ENCODE measurements at regions not wholly inside any gene's neighbourhood (a gene's known extent, or its start where the extent isn't known, plus 50 kb on each side); places are given as distances from the start of the nearest gene placed in this dataset.
"Not testable (repeated sequence)": the region's sequence is repeated elsewhere in the genome, so short reads cannot be mapped to it uniquely, and the experiment has no call there.

DNA sequence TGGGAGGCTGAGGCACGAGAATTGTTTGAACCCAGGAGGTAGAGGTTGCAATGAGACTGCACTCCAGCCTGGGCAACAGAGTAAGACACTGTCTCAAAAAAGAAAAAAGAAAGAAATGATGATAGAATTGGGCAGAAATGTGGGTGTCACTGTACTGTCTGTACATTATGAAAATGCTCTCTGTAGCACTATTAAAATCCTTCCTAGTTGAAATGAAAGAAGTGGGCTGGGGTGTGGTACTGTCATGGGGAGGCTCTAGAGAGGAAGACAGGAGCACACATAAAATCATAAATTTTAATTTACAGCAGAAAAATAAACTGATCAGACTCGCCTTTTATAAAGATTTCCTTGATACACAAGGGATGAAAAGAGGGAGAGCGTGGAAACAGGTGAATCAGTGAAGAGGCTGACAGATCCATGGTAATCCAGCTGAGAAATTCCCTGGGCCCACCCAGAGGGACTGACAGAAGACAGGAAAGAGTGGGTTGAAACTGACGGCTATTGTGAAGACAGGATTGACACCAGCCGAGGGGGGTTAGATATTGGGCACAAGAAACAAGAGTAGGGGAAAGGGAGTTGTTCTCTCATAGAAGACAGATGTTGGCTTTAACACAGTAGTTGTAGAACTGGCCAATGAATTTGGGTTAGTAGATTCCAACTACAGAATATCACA lies 96.4 kb upstream of the ATL2 start:
- DNase-seq: no peak
- Histone ChIP-seq H3K4me3 (ENCODE audit: insufficient read depth, low read depth, low read length) (no peak overlapping the region), H3K36me3 (replicated peaks; ENCODE audit: control insufficient read depth, insufficient read depth, low read length) (no peaks in the 10 kb centered on the region), H3K27me3 (ENCODE audit: control insufficient read depth, insufficient read depth, low read length) (no peaks in the 10 kb centered on the region)

DNA sequence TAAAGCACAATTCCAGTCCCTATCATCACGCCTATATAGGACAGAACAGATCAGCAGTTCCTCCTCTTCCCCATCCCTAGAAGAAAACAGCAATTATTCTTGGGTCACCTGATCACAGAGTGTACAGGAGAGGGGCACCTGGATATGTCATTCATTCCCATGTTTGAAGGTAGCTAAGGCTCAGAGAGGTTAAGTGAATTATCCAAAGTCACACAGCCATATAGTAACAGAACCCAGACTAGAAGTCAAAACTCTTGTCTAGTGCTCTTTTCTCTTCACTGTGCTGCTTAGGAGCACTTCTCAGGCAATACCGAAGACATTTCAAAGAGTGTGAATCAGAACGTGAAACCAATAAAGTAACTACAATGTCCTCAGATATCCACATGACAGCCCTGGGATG lies 93.0 kb upstream of the ATL2 start:
- Histone ChIP-seq H3K36me3 (replicated peaks; ENCODE audit: control insufficient read depth, insufficient read depth, low read length) (no peaks in the 10 kb centered on the region), H3K27me3 (ENCODE audit: control insufficient read depth, insufficient read depth, low read length) (no peaks in the 10 kb centered on the region), H3K4me3 (ENCODE audit: insufficient read depth, low read depth, low read length) (no peak overlapping the region)
- DNase-seq: no peak

DNA sequence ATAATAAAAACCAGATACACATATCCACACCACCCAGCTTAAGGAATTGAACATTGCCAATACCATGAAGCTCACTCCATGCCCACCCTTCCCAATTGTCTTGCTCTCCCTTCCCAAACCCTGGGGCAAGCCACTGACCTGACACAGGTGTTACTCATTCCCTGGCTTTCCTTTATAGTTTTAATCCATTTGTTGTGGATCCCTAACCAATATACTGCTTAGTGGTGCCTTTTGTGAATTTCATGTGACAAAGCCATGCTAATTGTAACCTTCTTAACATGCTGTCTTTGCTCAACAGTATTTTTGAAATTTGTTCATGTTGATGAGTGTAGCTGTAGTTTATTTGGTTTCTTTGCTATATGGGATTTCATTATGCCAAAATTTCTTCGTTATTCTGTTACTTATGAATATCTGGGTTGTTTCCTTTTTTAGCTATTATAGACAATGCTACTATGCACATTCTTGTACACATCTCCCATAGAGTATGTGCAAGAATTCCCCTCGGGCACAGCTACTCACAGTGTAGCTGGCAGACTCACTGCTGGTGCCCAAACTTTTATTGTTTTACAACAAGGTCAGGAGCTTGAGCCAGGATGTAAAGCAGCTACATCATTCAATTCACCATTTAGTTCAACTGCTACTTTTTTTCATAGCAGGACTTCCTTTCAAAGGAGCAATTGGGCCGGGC lies 90.8 kb upstream of the ATL2 start:
- DNase-seq: no peak

DNA sequence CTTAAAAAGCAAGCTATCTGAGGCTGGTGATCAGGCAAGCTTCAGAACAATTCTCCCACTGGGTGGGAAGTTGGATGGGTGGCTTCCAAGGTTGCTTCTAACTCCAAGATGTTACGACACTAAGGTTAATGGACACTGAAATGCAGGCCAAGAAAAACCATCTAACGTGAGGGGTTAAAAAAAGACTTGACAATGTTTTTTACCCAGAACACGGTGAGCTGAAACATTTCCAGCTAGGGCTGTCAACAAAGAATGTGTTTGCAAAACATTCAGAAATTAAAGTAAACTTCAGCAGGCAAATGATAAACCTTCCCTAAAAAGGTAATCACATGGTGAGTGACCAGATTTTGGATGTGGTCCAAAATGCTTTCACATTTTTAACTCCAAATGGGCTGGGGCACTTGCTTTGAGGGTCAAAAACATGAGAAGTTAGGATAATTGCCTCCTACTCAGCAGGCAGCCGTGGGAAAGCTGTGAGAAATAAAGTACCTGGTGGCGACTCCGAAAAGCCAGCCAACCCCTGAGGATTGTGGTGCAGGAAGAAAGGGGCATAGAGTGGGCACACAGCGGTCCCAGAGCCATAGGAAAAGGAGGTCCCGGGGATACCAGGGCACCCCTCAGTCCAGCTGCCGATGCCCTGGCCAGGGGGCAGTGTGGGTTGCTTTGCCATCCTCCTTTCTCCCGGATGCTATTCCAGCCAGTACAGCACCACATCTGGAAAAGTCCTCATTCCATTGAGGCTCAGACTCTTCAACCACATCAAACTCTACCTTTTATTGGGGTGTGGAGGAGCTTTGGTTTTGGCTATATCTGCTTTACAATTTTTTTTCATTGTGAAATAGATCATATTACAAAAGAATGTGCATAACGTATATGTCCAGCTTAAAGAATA lies 90.0 kb upstream of the ATL2 start:
- no peak overlapping the region for H3K4me3 ChIP-seq (ENCODE audit: insufficient read depth, low read depth, low read length)
- H3K36me3 ChIP-seq (replicated peaks; ENCODE audit: control insufficient read depth, insufficient read depth, low read length): no peaks in the 10 kb centered on the region
- no peaks in the 10 kb centered on the region for H3K27me3 ChIP-seq (ENCODE audit: control insufficient read depth, insufficient read depth, low read length)
- DNase-seq: no peak

More for the DNA sequence above, 90.8 kb upstream of the ATL2 start:
- Histone ChIP-seq H3K36me3 (replicated peaks; ENCODE audit: control insufficient read depth, insufficient read depth, low read length) (no peaks in the 10 kb centered on the region), H3K4me3 (ENCODE audit: insufficient read depth, low read depth, low read length) (no peak overlapping the region), H3K27me3 (ENCODE audit: control insufficient read depth, insufficient read depth, low read length) (no peaks in the 10 kb centered on the region)

DNA sequence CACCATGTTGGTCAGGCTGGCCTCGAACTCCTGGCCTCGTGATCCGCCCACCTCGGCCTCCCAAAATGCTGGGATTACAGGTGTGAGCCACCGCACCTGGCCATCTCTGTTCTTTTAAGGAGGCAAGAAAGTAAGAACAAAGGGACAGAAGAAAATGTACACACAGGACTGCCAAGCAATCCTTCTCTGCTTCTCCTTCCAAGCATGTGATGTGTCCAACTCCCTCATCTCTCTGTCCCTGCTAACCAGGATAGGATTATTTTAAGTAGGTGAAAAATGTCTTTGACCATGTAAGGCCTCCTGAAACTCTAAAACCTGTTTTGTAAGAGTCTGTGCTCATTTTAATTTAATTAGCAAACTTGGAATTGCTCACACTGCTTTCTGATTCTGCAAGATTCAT lies 89.3 kb upstream of the ATL2 start:
- no peak overlapping the region for H3K4me3 ChIP-seq (ENCODE audit: insufficient read depth, low read depth, low read length)
- no peaks in the 10 kb centered on the region for H3K36me3 ChIP-seq (replicated peaks; ENCODE audit: control insufficient read depth, insufficient read depth, low read length)
- H3K27me3 ChIP-seq (ENCODE audit: control insufficient read depth, insufficient read depth, low read length): no peaks in the 10 kb centered on the region
- DNase-seq: no peak

DNA sequence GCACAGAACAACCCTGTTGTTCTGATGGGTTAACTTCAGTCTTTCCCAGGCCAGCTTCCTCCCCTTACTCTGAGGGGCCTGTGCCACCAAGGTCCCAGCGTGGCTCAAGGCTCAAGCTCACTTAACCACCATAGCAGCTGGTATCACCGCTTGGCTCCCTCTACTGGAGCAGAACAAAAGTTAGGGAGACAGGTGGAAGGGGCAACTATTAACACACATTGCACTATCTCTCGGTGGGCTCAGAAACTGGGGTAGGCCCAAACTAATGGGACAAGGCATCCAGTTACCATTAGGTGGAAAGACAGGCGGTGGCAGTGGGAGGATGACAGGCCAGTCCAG lies 88.7 kb upstream of the ATL2 start:
- Histone ChIP-seq H3K27me3 (ENCODE audit: control insufficient read depth, insufficient read depth, low read length) (no peaks in the 10 kb centered on the region), H3K36me3 (replicated peaks; ENCODE audit: control insufficient read depth, insufficient read depth, low read length) (no peaks in the 10 kb centered on the region), H3K4me3 (ENCODE audit: insufficient read depth, low read depth, low read length) (no peak overlapping the region)
- DNase-seq: peak; percentile 85

DNA sequence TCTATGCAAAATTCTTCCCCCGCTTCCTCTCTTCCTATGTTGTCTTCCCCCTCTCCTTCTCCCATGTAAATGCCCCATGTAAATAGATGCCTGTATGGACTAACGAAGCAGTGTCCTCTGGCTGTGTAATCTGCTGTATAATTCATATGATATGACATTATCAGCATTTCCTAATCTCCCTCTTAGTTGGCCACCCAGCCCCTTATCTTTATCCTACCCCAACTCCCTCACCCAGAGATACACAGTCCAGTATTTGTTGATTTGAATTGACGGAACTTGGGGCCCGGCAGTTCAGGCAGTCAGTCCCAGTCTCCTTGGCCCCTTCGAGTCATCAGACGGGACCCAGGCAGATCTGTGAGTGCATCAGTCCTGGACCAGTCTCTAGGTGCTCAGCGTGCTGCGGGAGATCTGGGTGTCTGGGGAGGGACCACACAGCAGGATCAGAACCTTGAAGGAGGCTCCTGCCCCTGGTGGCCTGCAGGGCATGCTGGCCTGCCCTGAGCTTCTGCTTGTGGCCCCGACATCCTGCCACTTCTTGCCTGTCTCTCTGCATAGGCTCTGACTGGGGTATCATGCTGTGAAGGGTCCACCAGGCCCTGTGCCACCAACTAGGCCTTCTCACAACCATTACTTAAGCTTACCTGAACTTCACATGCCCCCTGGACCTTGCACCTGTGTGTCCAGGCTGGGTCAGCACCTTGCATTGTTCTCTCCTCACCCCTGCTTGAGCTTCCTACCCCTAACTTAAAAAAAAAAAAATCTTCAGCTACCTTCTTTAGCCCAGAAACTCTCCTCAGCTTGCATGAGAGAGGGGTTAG lies 88.1 kb upstream of the ATL2 start:
- Histone ChIP-seq H3K36me3 (replicated peaks; ENCODE audit: control insufficient read depth, insufficient read depth, low read length) (no peaks in the 10 kb centered on the region), H3K4me3 (ENCODE audit: insufficient read depth, low read depth, low read length) (no peak overlapping the region), H3K27me3 (ENCODE audit: control insufficient read depth, insufficient read depth, low read length) (no peaks in the 10 kb centered on the region)
- no peak for DNase-seq

DNA sequence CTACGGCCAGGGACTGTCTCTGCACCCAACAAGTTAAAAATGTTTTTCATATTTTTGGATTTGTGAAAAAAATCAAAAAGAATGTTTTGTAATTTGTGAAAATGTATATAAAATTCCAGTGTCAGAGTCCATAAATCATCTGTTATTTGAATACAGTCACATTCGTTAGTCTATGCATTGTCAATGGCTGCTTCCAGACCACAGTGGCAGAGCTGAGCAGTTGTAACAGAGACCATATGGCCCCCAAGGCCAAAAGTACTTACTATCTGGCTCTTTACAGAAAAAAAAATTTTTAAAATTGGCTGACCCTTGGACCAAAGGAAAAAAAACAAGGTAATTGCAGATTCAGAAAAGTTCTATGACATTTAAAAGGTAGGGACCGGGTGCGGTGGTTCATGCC lies 86.7 kb upstream of the ATL2 start:
- no peak for DNase-seq
- Histone ChIP-seq H3K4me3 (ENCODE audit: insufficient read depth, low read depth, low read length) (no peak overlapping the region), H3K27me3 (ENCODE audit: control insufficient read depth, insufficient read depth, low read length) (no peaks in the 10 kb centered on the region), H3K36me3 (replicated peaks; ENCODE audit: control insufficient read depth, insufficient read depth, low read length) (no peaks in the 10 kb centered on the region)

DNA sequence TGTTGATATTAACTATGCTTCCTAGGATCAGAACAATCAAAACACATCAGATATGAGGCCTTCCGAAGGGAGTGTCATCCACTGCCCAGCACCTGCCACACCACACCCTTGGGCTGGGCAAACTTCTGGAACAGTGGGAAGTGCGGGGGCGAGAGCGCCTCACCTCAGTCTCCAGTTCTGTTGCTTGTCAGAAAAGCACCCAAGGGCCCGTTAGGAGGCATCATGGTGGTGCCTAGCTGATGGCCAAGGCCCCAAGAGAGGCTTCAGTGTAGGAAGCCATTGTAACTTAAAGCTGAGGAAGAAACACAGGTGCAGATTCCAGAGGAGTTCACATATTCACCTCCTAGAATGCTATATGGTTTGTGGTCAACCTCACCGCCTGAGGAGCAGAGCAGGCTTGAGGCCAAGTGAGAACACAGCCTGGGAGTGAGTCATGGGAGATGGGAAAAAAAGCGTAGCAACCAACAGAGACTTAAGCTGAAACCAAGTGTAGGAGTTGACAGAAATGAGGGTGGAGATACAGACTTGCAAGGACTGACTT lies 85.1 kb upstream of the ATL2 start:
- Histone ChIP-seq H3K4me3 (ENCODE audit: insufficient read depth, low read depth, low read length) (no peak overlapping the region), H3K36me3 (replicated peaks; ENCODE audit: control insufficient read depth, insufficient read depth, low read length) (no peaks in the 10 kb centered on the region), H3K27me3 (ENCODE audit: control insufficient read depth, insufficient read depth, low read length) (no peaks in the 10 kb centered on the region)
- no peak for DNase-seq

DNA sequence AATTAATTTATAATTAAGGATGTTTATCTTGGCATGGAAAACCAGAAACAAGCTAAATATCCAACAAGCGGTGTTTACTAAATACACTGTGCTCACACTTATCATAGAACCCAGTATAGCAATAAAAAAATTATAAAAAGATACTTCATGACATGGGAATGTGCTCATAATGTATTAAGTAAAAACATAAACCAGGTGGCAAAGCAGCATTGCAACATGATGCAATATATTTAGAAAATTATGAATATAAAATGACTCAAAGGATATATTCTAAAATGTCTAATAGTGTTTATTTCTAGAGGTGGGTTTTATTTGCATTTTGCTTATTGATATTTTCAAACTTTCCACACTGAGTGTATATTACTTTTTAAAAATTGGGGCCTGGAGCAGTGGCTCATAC lies 84.4 kb upstream of the ATL2 start:
- Histone ChIP-seq H3K4me3 (ENCODE audit: insufficient read depth, low read depth, low read length) (no peak overlapping the region), H3K36me3 (replicated peaks; ENCODE audit: control insufficient read depth, insufficient read depth, low read length) (no peaks in the 10 kb centered on the region), H3K27me3 (ENCODE audit: control insufficient read depth, insufficient read depth, low read length) (no peaks in the 10 kb centered on the region)
- no peak for DNase-seq

DNA sequence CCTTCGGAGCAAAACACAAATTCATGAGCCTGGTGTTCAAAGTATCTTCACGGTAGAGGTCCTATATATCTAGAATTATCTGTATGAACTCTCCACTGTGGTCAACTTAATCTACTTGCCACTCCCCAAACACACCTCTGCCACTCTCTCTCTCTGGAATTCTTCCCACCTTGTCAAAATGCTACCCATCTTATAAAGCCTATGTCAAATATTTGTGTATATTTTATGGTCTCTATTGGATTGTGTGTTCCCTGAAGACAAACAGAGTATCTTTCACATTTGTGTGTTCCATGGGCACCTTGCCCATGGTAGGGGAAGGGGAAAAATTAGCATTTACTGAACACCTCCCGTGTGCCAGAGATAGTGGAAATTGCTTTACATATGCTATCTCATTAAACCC lies 83.2 kb upstream of the ATL2 start:
- no peak overlapping the region for H3K4me3 ChIP-seq (ENCODE audit: insufficient read depth, low read depth, low read length)

DNA sequence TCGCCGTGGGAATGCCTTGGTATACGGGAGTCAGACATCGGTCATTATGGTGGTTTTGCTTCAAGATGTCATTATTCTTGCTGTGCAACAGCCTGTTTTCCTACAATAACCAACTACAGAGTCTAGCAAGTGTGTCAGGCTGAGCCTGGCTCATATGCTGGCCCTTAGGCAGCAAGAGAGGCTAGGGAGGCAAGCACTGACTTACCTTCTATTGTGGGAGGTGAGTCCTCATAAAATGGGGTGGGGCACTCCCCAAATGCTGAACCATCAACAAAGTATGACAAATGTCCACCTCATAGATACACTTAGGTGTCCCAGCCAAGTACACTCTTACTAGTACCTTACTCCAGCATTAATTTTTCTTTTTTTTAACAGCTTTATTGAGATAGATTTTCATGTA lies 77.0 kb upstream of the ATL2 start:
- no peaks in the 10 kb centered on the region for H3K36me3 ChIP-seq (replicated peaks; ENCODE audit: control insufficient read depth, insufficient read depth, low read length)
- no peak overlapping the region for H3K4me3 ChIP-seq (ENCODE audit: insufficient read depth, low read depth, low read length)
- no peak for DNase-seq
- no peaks in the 10 kb centered on the region for H3K27me3 ChIP-seq (ENCODE audit: control insufficient read depth, insufficient read depth, low read length)

More for the DNA sequence above, 83.2 kb upstream of the ATL2 start:
- no peaks in the 10 kb centered on the region for H3K36me3 ChIP-seq (replicated peaks; ENCODE audit: control insufficient read depth, insufficient read depth, low read length)
- H3K27me3 ChIP-seq (ENCODE audit: control insufficient read depth, insufficient read depth, low read length): no peaks in the 10 kb centered on the region
- DNase-seq: no peak

DNA sequence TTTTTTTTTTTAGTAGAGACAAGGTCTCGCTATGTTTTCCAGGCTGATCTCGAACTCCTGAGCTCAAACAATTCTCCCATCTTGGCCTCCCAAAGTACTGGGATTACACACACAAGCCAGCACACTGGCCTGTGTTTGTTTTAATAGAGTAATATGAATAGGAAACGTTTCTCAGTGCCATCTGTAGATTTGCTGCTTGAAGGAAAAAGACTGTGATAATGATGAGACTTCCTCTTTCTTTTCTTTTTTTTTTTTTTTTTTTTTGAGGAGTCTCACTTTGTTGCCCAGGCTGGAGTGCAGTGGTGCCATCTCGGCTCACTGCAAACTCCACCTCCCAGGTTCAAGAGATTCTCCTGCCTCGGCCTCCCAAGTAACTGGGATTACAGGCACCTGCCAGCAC lies 74.7 kb upstream of the ATL2 start:
- H3K4me3 ChIP-seq (ENCODE audit: insufficient read depth, low read depth, low read length); H3K27me3 ChIP-seq (ENCODE audit: control insufficient read depth, insufficient read depth, low read length); H3K36me3 ChIP-seq (replicated peaks; ENCODE audit: control insufficient read depth, insufficient read depth, low read length); DNase-seq: not testable (repeated sequence)

DNA sequence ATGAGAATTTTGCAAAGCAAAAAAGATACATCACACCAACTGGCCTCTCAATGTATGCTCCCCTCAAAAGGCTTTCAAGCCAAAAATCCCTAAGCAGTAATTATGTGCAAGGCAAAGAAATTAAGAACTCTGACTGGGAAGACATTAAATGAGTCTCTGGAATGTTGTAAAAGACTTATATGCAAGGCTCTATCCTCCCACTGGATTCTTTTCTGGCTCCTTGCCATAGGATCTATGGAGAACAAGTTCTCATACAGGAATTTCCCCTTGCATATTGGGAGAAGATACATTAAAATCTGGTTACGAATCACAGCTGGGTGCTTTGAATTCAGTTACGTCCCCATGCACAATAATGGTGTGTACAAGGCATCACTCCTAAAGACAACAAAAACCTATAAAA lies 73.4 kb upstream of the ATL2 start:
- Histone ChIP-seq H3K27me3 (ENCODE audit: control insufficient read depth, insufficient read depth, low read length) (no peaks in the 10 kb centered on the region), H3K36me3 (replicated peaks; ENCODE audit: control insufficient read depth, insufficient read depth, low read length) (no peaks in the 10 kb centered on the region), H3K4me3 (ENCODE audit: insufficient read depth, low read depth, low read length) (no peak overlapping the region)
- DNase-seq: no peak
